K562 (cell line): ENCODE measurements at regions not wholly inside any gene's neighbourhood (a gene's known extent, or its start where the extent isn't known, plus 50 kb on each side); places are given as distances from the start of the nearest gene placed in this dataset.

Source experiments
- ATAC-seq: fragments of 200-7000 bp; cut with Tn5 transposase; 3 replicates; pipeline ENCODE4 v1.9.1; 2020; ENCODE audit warnings: moderate library complexity
- BruUV-seq: library from RNA; stranded (reverse); fragments of 400-500 nt; replicated peaks from 2 replicates; lab custom pipeline; 2021; lab: Mats Ljungman, UMichigan
- CTCF ChIA-PET: fragments of 300-600 bp; formaldehyde crosslinking; extraction: SDS; loops from one replicate; lab custom pipeline; 2021; ENCODE audit warnings: low intra/inter-chr PET ratio; lab: Yijun Ruan, JAX
- POLR2A ChIA-PET: fragments of 300-600, 350-650 bp; sonication (Branson Sonifier 250); formaldehyde crosslinking; extraction: SDS; loops from one replicate; lab custom pipeline; 2021; ENCODE audit warnings: antibody characterized with exemption, inconsistent platforms; lab: Yijun Ruan, JAX
- DNase-seq, 4 experiments: peaks; one replicate each; pipeline versions ENCODE4 v3.0.0 to v3.0.0-alpha.2; 2011 to 2018; ENCODE audit warnings: low spot score in 3 of 4, mixed read lengths in 3 of 4; ENCODE audit errors: extremely low read depth in 1 of 4
- FAIRE-seq: peaks from 2 replicates; lab custom pipeline; 2011; peaks lifted over from hg19 to GRCh38; lab: Jason Lieb, UNC
- H2AFZ ChIP-seq: 2 replicates; pipeline ENCODE4 v1.6.0; 2011; ENCODE audit warnings: low read depth, low read length, control low read depth, inconsistent platforms
- H3K27ac ChIP-seq: fragments of 200-600 bp; 3 replicates; pipeline ENCODE4 v1.8.0; 2011; ENCODE audit warnings: low read depth, mild to moderate bottlenecking, control low read depth, inconsistent platforms, low read length, moderate library complexity, mixed read lengths; ENCODE audit errors: extremely low read depth
- H3K27me3 ChIP-seq, 2 experiments: fragments of 300-600 bp in 1 of 2; 2 replicates in 1 of 2; 3 replicates in 1 of 2; pipeline versions ENCODE4 v1.6.0 to v1.8.0; 2011; ENCODE audit warnings: inconsistent platforms in 2 of 2, low read length in 2 of 2, mild to moderate bottlenecking in 1 of 2, mixed read lengths in 1 of 2, moderate library complexity in 1 of 2; ENCODE audit not compliant: control insufficient read depth in 2 of 2, insufficient read depth in 2 of 2
- H3K36me3 ChIP-seq: fragments of 300-600 bp; 3 replicates; pipeline ENCODE4 v1.8.0; 2011; ENCODE audit warnings: mild to moderate bottlenecking, low read length, inconsistent platforms; ENCODE audit not compliant: control insufficient read depth, insufficient read depth
- H3K4me1 ChIP-seq, 2 experiments: fragments of 200-600 bp in 1 of 2; replicated peaks in 1 of 2; 2 replicates in 1 of 2; 3 replicates in 1 of 2; pipeline versions ENCODE4 v1.5.1 to v1.8.0; 2011; ENCODE audit warnings: inconsistent platforms in 2 of 2, low read length in 2 of 2, mild to moderate bottlenecking in 1 of 2, mixed read lengths in 1 of 2, moderate library complexity in 1 of 2; ENCODE audit not compliant: control insufficient read depth in 2 of 2, insufficient read depth in 2 of 2
- H3K4me2 ChIP-seq: 2 replicates; pipeline ENCODE4 v1.6.1; 2011; ENCODE audit warnings: low read length, control low read depth, inconsistent platforms, mixed read lengths; ENCODE audit not compliant: insufficient read depth
- H3K4me3 ChIP-seq: fragments of 200-600 bp; sonication (generic), shearing (Covaris generic); 2 replicates; pipeline ENCODE4 v1.5.1; 2016; ENCODE audit warnings: control low read depth, inconsistent platforms
- H3K79me2 ChIP-seq: fragments of 200-600 bp; 3 replicates; pipeline ENCODE4 v1.8.0; 2011; ENCODE audit warnings: low read length, inconsistent platforms; ENCODE audit not compliant: control insufficient read depth, insufficient read depth
- H3K9ac ChIP-seq, 2 experiments: 2 replicates each; pipeline versions ENCODE4 v1.6.0 to v1.6.1; 2011; ENCODE audit warnings: low read depth in 2 of 2, low read length in 2 of 2, control low read depth in 1 of 2, inconsistent platforms in 1 of 2, mild to moderate bottlenecking in 1 of 2, mixed read lengths in 1 of 2; ENCODE audit not compliant: insufficient read depth in 1 of 2
- H3K9me1 ChIP-seq: one replicate; pipeline ENCODE4 v1.6.0; 2011; ENCODE audit warnings: inconsistent platforms, mild to moderate bottlenecking, low read length, moderate library complexity; ENCODE audit not compliant: control insufficient read depth, insufficient read depth
- H3K9me3 ChIP-seq: replicated peaks from 2 replicates; pipeline ENCODE4 v1.5.1; 2011; ENCODE audit warnings: low read depth, low read length, inconsistent platforms; ENCODE audit not compliant: control insufficient read depth, insufficient read depth
- H4K20me1 ChIP-seq: replicated peaks from 2 replicates; pipeline ENCODE4 v1.6.1; 2011; ENCODE audit warnings: low read length, inconsistent platforms, mixed read lengths; ENCODE audit not compliant: control insufficient read depth, insufficient read depth
- BRD9 ChIP-seq: fragments of 450-650 bp; IDR thresholded peaks from 2 replicates; pipeline ENCODE4 v1.6.1; 2018; ENCODE audit warnings: low read depth; ENCODE audit not compliant: partially characterized antibody
- SAP30 ChIP-seq: fragments of 200-600 bp; sonication (generic); IDR thresholded peaks from 2 replicates; pipeline ENCODE4 v1.6.1; 2012; ENCODE audit warnings: borderline replicate concordance, low read depth, mild to moderate bottlenecking, moderate library complexity, low read length, control low read depth, inconsistent platforms; ENCODE audit not compliant: insufficient read depth, poor library complexity, severe bottlenecking
- SRF ChIP-seq, 2 experiments: fragments of 250-450, 450-650 bp in 1 of 2; sonication (Bioruptor Pico) in 1 of 2; sonication (generic) in 1 of 2; formaldehyde crosslinking; IDR thresholded peaks; 2 replicates each; pipeline versions ENCODE4 v1.5.0 to v1.5.1; 2020 to 2022; ENCODE audit warnings: mild to moderate bottlenecking in 1 of 2, missing genetic modification reagents in 1 of 2
- SRSF3 ChIP-seq: fragments of 200-400 bp; formaldehyde crosslinking; IDR thresholded peaks from 2 replicates; pipeline ENCODE4 v1.6.1; 2016; ENCODE audit warnings: mild to moderate bottlenecking, low read length, moderate library complexity; ENCODE audit not compliant: insufficient read depth
- SUPT5H ChIP-seq: fragments of 450-650 bp; IDR thresholded peaks from 2 replicates; pipeline ENCODE4 v1.6.1; 2016
- XRCC5 ChIP-seq: fragments of 200-400 bp; formaldehyde crosslinking; IDR thresholded peaks from 2 replicates; pipeline ENCODE4 v1.6.1; 2017; ENCODE audit warnings: low read depth, mild to moderate bottlenecking, low read length
- ZNF316 ChIP-seq: fragments of 450-650 bp; IDR thresholded peaks from 2 replicates; pipeline ENCODE4 v1.6.1; 2016
- ZNF445 ChIP-seq: fragments of 250-450 bp; sonication (Bioruptor Pico); IDR thresholded peaks from 2 replicates; pipeline ENCODE4 v1.4.0; 2020; ENCODE audit warnings: low read depth, mild to moderate bottlenecking, moderate library complexity
- ZNF589 ChIP-seq: fragments of 200-800 bp; sonication (Bioruptor generic); IDR thresholded peaks from 2 replicates; pipeline ENCODE4 v1.6.1; 2016; ENCODE audit warnings: low read depth, missing genetic modification characterization, missing compliant biosample characterization
- WGBS: fragments of 100-300 bp; shearing (Covaris generic); methylation state at CpG from one replicate; pipeline ENCODE4 v1.1.6; 2016; ENCODE audit warnings: low coverage, mixed read lengths; ENCODE audit not compliant: insufficient coverage; ENCODE audit errors: missing lambda C conversion rate; 5-methylcytosine and 5-hydroxymethylcytosine counted together
- in situ Hi-C: fragments of 300-500 bp; cut with MboI; formaldehyde crosslinking; loops from 4 replicates; pipeline ENCODE4 v1.15.0; 2018; ENCODE audit warnings: inconsistent platforms, mixed read lengths
- intact Hi-C: fragments of 100-400 bp; cut with micrococcal nuclease; formaldehyde crosslinking; loops from 2 replicates; pipeline ENCODE4 v1.14.2; 2022

DNA sequence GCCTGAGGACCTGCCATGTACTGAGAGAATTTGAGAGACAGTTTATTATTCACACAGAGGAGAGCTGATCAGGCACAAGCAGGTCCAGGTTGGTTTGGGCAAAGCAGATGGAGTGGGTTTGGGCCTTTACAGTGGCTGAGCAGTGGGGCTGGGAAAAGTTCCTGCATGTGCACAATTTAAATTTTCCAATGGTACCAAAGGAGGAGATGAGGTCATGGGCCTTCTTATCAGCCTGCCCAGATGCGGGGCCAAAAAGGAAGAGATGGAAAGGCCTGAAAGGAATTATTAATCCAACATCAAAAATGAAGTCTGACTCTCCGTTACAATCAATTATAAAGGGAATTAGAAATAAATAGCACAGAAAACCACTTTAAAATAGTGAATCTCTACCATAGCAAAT, 367.6 kb downstream of the TMEM135 start:
- in situ Hi-C loops (no loop called here), intact Hi-C loops (no loop called here)
- H3K4me3 ChIP-seq, result no peak overlapping the region
- ATAC-seq (no peak), FAIRE-seq (no peak), DNase-seq (no peak)
- no peaks in the 10 kb centered on the region for H4K20me1 ChIP-seq
- H2AFZ ChIP-seq, result no peak overlapping the region
- H3K36me3 ChIP-seq, result no peaks in the 10 kb centered on the region
- no peaks in the 10 kb centered on the region for H3K27me3 ChIP-seq
- no peak overlapping the region for H3K4me2 ChIP-seq
- H3K9me3 ChIP-seq, result no peaks in the 10 kb centered on the region
- BruUV-seq, result no TSS peak
- TF ChIP-seq ZNF589, result no peak
- CTCF ChIA-PET, result no interaction called here
- POLR2A ChIA-PET, result no interaction called here
- H3K79me2 ChIP-seq, result no peaks in the 10 kb centered on the region
- H3K4me1 ChIP-seq, result no peaks in the 10 kb centered on the region
- H3K9ac ChIP-seq, result no peak overlapping the region
- no peaks in the 10 kb centered on the region for H3K9me1 ChIP-seq
- H3K27ac ChIP-seq, result no peak overlapping the region
- 0% methylated on average over 2 of the region's 2 CpGs for WGBS

DNA sequence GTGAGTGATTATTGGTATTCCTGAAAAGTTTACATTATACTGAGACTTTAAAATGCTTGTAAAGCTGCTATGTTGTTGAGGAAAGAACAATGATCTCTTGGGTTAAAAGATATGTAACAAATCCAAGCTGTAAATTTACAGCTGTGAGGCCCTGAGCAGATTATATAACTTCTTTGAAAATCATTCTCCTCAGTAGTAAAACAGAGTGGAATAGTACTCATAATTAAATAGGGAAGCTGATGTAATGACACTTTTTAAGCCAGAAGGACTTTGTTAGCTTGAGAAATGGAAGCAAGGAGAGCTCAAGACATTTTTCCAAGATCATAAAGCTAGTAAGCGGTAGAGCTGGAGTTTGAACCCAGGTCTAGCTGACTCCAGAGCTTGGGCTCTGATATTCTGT, 363.9 kb downstream of the TMEM135 start:
- in situ Hi-C loops, result no loop called here
- FAIRE-seq (no peak), ATAC-seq (no peak)

More for the DNA sequence above, 363.9 kb downstream of the TMEM135 start:
- 0% methylated on average over 1 of the region's 1 CpG for WGBS
- H3K9ac ChIP-seq, result no peak overlapping the region
- H3K36me3 ChIP-seq, result no peaks in the 10 kb centered on the region
- H2AFZ ChIP-seq, result no peak overlapping the region
- no peak for DNase-seq
- ChIA-PET CTCF (no interaction called here), POLR2A (interaction anchor here (0.8 to 2.0 kb wide), 3 partner anchors 8 to 17 kb away, joined by 3 to 4 read pairs (median 3); no protein-coding TSS in a partner anchor)
- no peak overlapping the region for H3K27ac ChIP-seq
- H3K9me1 ChIP-seq, result no peaks in the 10 kb centered on the region
- no peak overlapping the region for H3K4me3 ChIP-seq
- H3K27me3 ChIP-seq, result no peaks in the 10 kb centered on the region
- no peaks in the 10 kb centered on the region for H3K9me3 ChIP-seq
- H3K4me2 ChIP-seq, result no peak overlapping the region
- TF ChIP-seq BRD9 (no peak), SRSF3 (no peak), ZNF445 (CRISPR knock-in tag) (no peak), SUPT5H (no peak), SAP30 (no peak), XRCC5 (no peak), ZNF316 (no peak), SRF (CRISPR knock-in tag; IDR thresholded peaks at IDR 0.05) (no peak)
- no peaks in the 10 kb centered on the region for H4K20me1 ChIP-seq
- intact Hi-C loops, result no loop called here
- no peaks in the 10 kb centered on the region for H3K79me2 ChIP-seq
- no TSS peak for BruUV-seq
- no peaks in the 10 kb centered on the region for H3K4me1 ChIP-seq
